Neural progenitor cell (in vitro differentiated cells): ENCODE measurements at regions not wholly inside any gene's neighbourhood (a gene's known extent, or its start where the extent isn't known, plus 50 kb on each side); places are given as distances from the start of the nearest gene placed in this dataset.

Experiments used
- DNase-seq: peaks from one replicate; pipeline ENCODE4 v3.0.0-alpha.2; 2016; ENCODE audit warnings: low spot score
- H2AFZ ChIP-seq: fragments of 200-600 bp; sonication (generic); replicated peaks from 2 replicates; pipeline ENCODE4 v1.6.1; 2016; ENCODE audit warnings: antibody characterized with exemption
- H3F3A ChIP-seq: fragments of 200-600 bp; sonication (generic); 2 replicates; pipeline ENCODE4 v1.6.1; 2016; ENCODE audit warnings: antibody characterized with exemption, low read depth
- H3K27ac ChIP-seq: fragments of 200-600 bp; sonication (generic); 2 replicates; pipeline ENCODE4 v1.5.1; 2016; ENCODE audit warnings: mild to moderate bottlenecking
- H3K27me3 ChIP-seq: fragments of 200-600 bp; sonication (generic); 2 replicates; pipeline ENCODE4 v1.6.1; 2016; ENCODE audit warnings: mild to moderate bottlenecking, moderate library complexity
- H3K36me3 ChIP-seq: fragments of 200-600 bp; sonication (generic); 2 replicates; pipeline ENCODE4 v1.5.1; 2016
- H3K4me1 ChIP-seq: fragments of 200-600 bp; sonication (generic); 2 replicates; pipeline ENCODE4 v1.6.1; 2016; ENCODE audit warnings: mixed run types
- H3K4me2 ChIP-seq: fragments of 200-600 bp; sonication (generic); 2 replicates; pipeline ENCODE4 v1.6.1; 2016
- H3K4me3 ChIP-seq: fragments of 200-600 bp; sonication (generic); 2 replicates; pipeline ENCODE4 v1.5.1; 2016
- H3K79me2 ChIP-seq: fragments of 200-600 bp; sonication (generic); 2 replicates; pipeline ENCODE4 v1.6.1; 2016; ENCODE audit warnings: low read depth
- H3K9ac ChIP-seq: fragments of 200-600 bp; sonication (generic); 2 replicates; pipeline ENCODE4 v1.6.1; 2016
- H3K9me3 ChIP-seq: fragments of 200-600 bp; sonication (generic); 2 replicates; pipeline ENCODE4 v1.5.1; 2016; ENCODE audit warnings: low read depth
- H4K20me1 ChIP-seq: fragments of 200-600 bp; sonication (generic); 2 replicates; pipeline ENCODE4 v1.6.1; 2016; ENCODE audit warnings: low read depth
- H3K27ac Mint-ChIP-seq: 3 replicates; pipeline ENCODE4 v1.8.0; 2021; ENCODE audit warnings: mixed read lengths
- H3K27me3 Mint-ChIP-seq: 2 replicates; pipeline ENCODE4 v1.8.0; 2022; ENCODE audit warnings: low read depth, mild to moderate bottlenecking, inconsistent platforms, moderate library complexity, mixed read lengths; ENCODE audit not compliant: insufficient read depth
- H3K36me3 Mint-ChIP-seq: 3 replicates; pipeline ENCODE4 v1.8.0; 2021; ENCODE audit warnings: mixed read lengths
- H3K4me1 Mint-ChIP-seq: 3 replicates; pipeline ENCODE4 v1.8.0; 2021; ENCODE audit warnings: mixed read lengths
- H3K4me3 Mint-ChIP-seq: 3 replicates; pipeline ENCODE4 v1.8.0; 2021; ENCODE audit warnings: mild to moderate bottlenecking, moderate library complexity, mixed read lengths
- H3K9me3 Mint-ChIP-seq: 3 replicates; pipeline ENCODE4 v1.8.0; 2020; ENCODE audit warnings: mixed read lengths
- CTCF ChIP-seq: fragments of 200-600 bp; sonication (generic); IDR thresholded peaks from 2 replicates; pipeline ENCODE4 v1.5.1; 2017; ENCODE audit warnings: antibody characterized with exemption, mild to moderate bottlenecking
- EZH2 ChIP-seq: fragments of 200-600 bp; sonication (generic); IDR thresholded peaks from 2 replicates; pipeline ENCODE4 v1.6.1; 2017; ENCODE audit warnings: antibody characterized with exemption, mild to moderate bottlenecking, moderate library complexity
- EZH2phosphoT487 ChIP-seq: fragments of 200-600 bp; sonication (generic); IDR thresholded peaks from 2 replicates; pipeline ENCODE4 v1.6.1; 2017; ENCODE audit warnings: antibody characterized with exemption

GRCh38 chr16:87202346-87202745 is 114.8 kb downstream of the C16orf95 start:
- Mint-ChIP-seq H3K36me3 (no peaks in the 10 kb centered on the region), H3K4me1 (peaks cover 22% of the 10 kb centered on the region), H3K27me3 (peaks cover 7% of the 10 kb centered on the region), H3K27ac (no peak overlapping the region), H3K4me3 (no peak overlapping the region), H3K9me3 (no peaks in the 10 kb centered on the region)
- H2AFZ ChIP-seq = no peak overlapping the region
- no peaks in the 10 kb centered on the region for H3F3A ChIP-seq
- H3K4me1 ChIP-seq = no peaks in the 10 kb centered on the region
- H3K4me3 ChIP-seq = no peak overlapping the region
- no peaks in the 10 kb centered on the region for H3K79me2 ChIP-seq
- no peaks in the 10 kb centered on the region for H4K20me1 ChIP-seq
- TF ChIP-seq EZH2phosphoT487 = no peak
- TF ChIP-seq EZH2 = no peak
- no peak for TF ChIP-seq CTCF
- no peak for DNase-seq
- no peak overlapping the region for H3K9ac ChIP-seq
- no peak overlapping the region for H3K27ac ChIP-seq
- H3K36me3 ChIP-seq = no peaks in the 10 kb centered on the region
- no peaks in the 10 kb centered on the region for H3K27me3 ChIP-seq
- H3K4me2 ChIP-seq = no peak overlapping the region
- H3K9me3 ChIP-seq = no peaks in the 10 kb centered on the region

- no peaks in the 10 kb centered on the region for H3K27me3 ChIP-seq
- H3K9me3 Mint-ChIP-seq = no peaks in the 10 kb centered on the region
- H2AFZ ChIP-seq = no peak overlapping the region
- H3K4me3 ChIP-seq = no peak overlapping the region
- peaks cover 7% of the 10 kb centered on the region for H3K27me3 Mint-ChIP-seq
- DNase-seq = peak; percentile 90
- H3K4me1 ChIP-seq = no peaks in the 10 kb centered on the region
- H3K27ac ChIP-seq = no peak overlapping the region
- no peaks in the 10 kb centered on the region for H3K36me3 Mint-ChIP-seq
- peaks cover 26% of the 10 kb centered on the region for H3K4me1 Mint-ChIP-seq
- TF ChIP-seq EZH2phosphoT487 = no peak
- peak; percentile 92 for TF ChIP-seq CTCF
- H3K79me2 ChIP-seq = no peaks in the 10 kb centered on the region
- no peak overlapping the region for H3K9ac ChIP-seq
- no peaks in the 10 kb centered on the region for H3F3A ChIP-seq
- no peak overlapping the region for H3K4me2 ChIP-seq
- no peaks in the 10 kb centered on the region for H3K36me3 ChIP-seq
- H3K27ac Mint-ChIP-seq = no peak overlapping the region
- no peaks in the 10 kb centered on the region for H3K9me3 ChIP-seq
- H4K20me1 ChIP-seq = no peaks in the 10 kb centered on the region
- no peak overlapping the region for H3K4me3 Mint-ChIP-seq
Measured at GRCh38 chr16:87203060-87203656, 114.0 kb downstream of the C16orf95 start.

- Histone ChIP-seq H3F3A (no peaks in the 10 kb centered on the region), H4K20me1 (no peaks in the 10 kb centered on the region), H3K36me3 (no peaks in the 10 kb centered on the region), H3K9me3 (no peaks in the 10 kb centered on the region), H3K9ac (no peak overlapping the region), H3K79me2 (no peaks in the 10 kb centered on the region), H3K27ac (no peak overlapping the region), H3K4me3 (no peak overlapping the region), H3K4me1 (no peaks in the 10 kb centered on the region), H3K4me2 (no peak overlapping the region), H3K27me3 (no peaks in the 10 kb centered on the region), H2AFZ (no peak overlapping the region)
- Mint-ChIP-seq H3K36me3 (no peaks in the 10 kb centered on the region), H3K4me1 (peaks cover 23% of the 10 kb centered on the region), H3K9me3 (no peaks in the 10 kb centered on the region), H3K4me3 (no peak overlapping the region), H3K27ac (no peak overlapping the region), H3K27me3 (peaks cover under 1% of the 10 kb centered on the region)
- no peak for TF ChIP-seq EZH2
- no peak for TF ChIP-seq EZH2phosphoT487
- TF ChIP-seq CTCF = no peak
- no peak for DNase-seq
Measured at GRCh38 chr16:87206646-87207451, 110.3 kb downstream of the C16orf95 start.
